Keratinocyte (primary cell): ENCODE measurements at regions not wholly inside any gene's neighbourhood (a gene's known extent, or its start where the extent isn't known, plus 50 kb on each side); places are given as distances from the start of the nearest gene placed in this dataset.

ENCODE experiments used
- DNase-seq: peaks from one replicate; pipeline ENCODE4 v3.0.0-alpha.2; 2011; ENCODE audit warnings: low read depth, missing footprints, low spot score
- FAIRE-seq: peaks from 2 replicates; lab custom pipeline; 2011; peaks lifted over from hg19 to GRCh38; lab: Jason Lieb, UNC
- H2AFZ ChIP-seq: 2 replicates; pipeline ENCODE4 v1.6.0; 2012; ENCODE audit warnings: low read length, control low read depth, inconsistent platforms; ENCODE audit not compliant: control insufficient read depth
- H3K27ac ChIP-seq: 2 replicates; pipeline ENCODE4 v1.5.1; 2011; ENCODE audit warnings: low read length; ENCODE audit not compliant: control insufficient read depth, insufficient read depth
- H3K27me3 ChIP-seq: 3 replicates; pipeline ENCODE4 v1.6.0; 2011; ENCODE audit warnings: low read length; ENCODE audit not compliant: control insufficient read depth, insufficient read depth; ENCODE audit errors: extremely low read depth
- H3K36me3 ChIP-seq, 2 experiments: 2 replicates in 1 of 2; 3 replicates in 1 of 2; pipeline ENCODE4 v1.5.1; 2011; ENCODE audit warnings: low read length in 2 of 2, mild to moderate bottlenecking in 1 of 2; ENCODE audit not compliant: control insufficient read depth in 2 of 2, insufficient read depth in 2 of 2; ENCODE audit errors: extremely low read depth in 1 of 2
- H3K4me1 ChIP-seq: 3 replicates; pipeline ENCODE4 v1.5.1; 2011; ENCODE audit warnings: low read length; ENCODE audit not compliant: control insufficient read depth, insufficient read depth; ENCODE audit errors: extremely low read depth
- H3K4me2 ChIP-seq: 3 replicates; pipeline ENCODE4 v1.6.0; 2011; ENCODE audit warnings: low read depth, low read length; ENCODE audit not compliant: control insufficient read depth, insufficient read depth; ENCODE audit errors: extremely low read depth
- H3K4me3 ChIP-seq, 3 experiments: fragments of 200-600 bp in 1 of 3; sonication (generic) in 1 of 3; 2 replicates in 2 of 3; 3 replicates in 1 of 3; pipeline ENCODE4 v1.5.1; 2011 to 2016; ENCODE audit warnings: low read length in 3 of 3, mild to moderate bottlenecking in 3 of 3, control low read depth in 2 of 3, inconsistent platforms in 1 of 3, low read depth in 1 of 3, mixed read lengths in 1 of 3, mixed run types in 1 of 3, moderate library complexity in 1 of 3; ENCODE audit not compliant: control insufficient read depth in 2 of 3, insufficient read depth in 2 of 3; ENCODE audit errors: extremely low read depth in 1 of 3
- H3K79me2 ChIP-seq: 2 replicates; pipeline ENCODE4 v1.6.0; 2012; ENCODE audit warnings: low read length; ENCODE audit not compliant: control insufficient read depth, insufficient read depth
- H3K9ac ChIP-seq: 3 replicates; pipeline ENCODE4 v1.6.0; 2011; ENCODE audit warnings: low read length; ENCODE audit not compliant: control insufficient read depth, insufficient read depth; ENCODE audit errors: extremely low read depth
- H3K9me1 ChIP-seq: 3 replicates; pipeline ENCODE4 v1.6.0; 2011; ENCODE audit warnings: low read length; ENCODE audit not compliant: control insufficient read depth, insufficient read depth; ENCODE audit errors: extremely low read depth
- H3K9me3 ChIP-seq: 2 replicates; pipeline ENCODE4 v1.5.1; 2012; ENCODE audit warnings: low read depth, low read length; ENCODE audit not compliant: control insufficient read depth
- H4K20me1 ChIP-seq: 3 replicates; pipeline ENCODE4 v1.6.0; 2011; ENCODE audit warnings: low read length; ENCODE audit not compliant: control insufficient read depth, insufficient read depth; ENCODE audit errors: extremely low read depth
- CTCF ChIP-seq, 3 experiments: IDR thresholded peaks in 1 of 3; conservative IDR thresholded peaks in 1 of 3; optimal IDR thresholded peaks in 1 of 3; 2 replicates in 2 of 3; 3 replicates in 1 of 3; pipeline versions ENCODE3 to v1.5.1; 2011; ENCODE audit warnings: low read length in 3 of 3, mild to moderate bottlenecking in 3 of 3, moderate library complexity in 2 of 3, control low read depth in 1 of 3, inconsistent platforms in 1 of 3; ENCODE audit not compliant: insufficient read depth in 2 of 3; ENCODE audit errors: extremely low read depth in 1 of 3
- EZH2 ChIP-seq: IDR thresholded peaks from one replicate; pipeline ENCODE4 v1.6.1; 2012; ENCODE audit warnings: inconsistent platforms, mild to moderate bottlenecking, low read length, moderate library complexity
- dilution Hi-C: fragments of 300-500 bp; cut with MboI; formaldehyde crosslinking; loops from one replicate; pipeline ENCODE4 v1.7.0; 2020; ENCODE audit warnings: low sequenced_read_pairs; ENCODE audit not compliant: extremely low pct_ligation_motif_present

GRCh38 chr5:17355586-17356346, 138.3 kb downstream of the BASP1 start:
- H3K4me2 ChIP-seq = no peak overlapping the region
- no peaks in the 10 kb centered on the region for H3K79me2 ChIP-seq
- peak overlapping the region; percentile 33 for H3K27ac ChIP-seq
- H2AFZ ChIP-seq = no peak overlapping the region
- H4K20me1 ChIP-seq = no peaks in the 10 kb centered on the region
- H3K36me3 ChIP-seq = no peaks in the 10 kb centered on the region
- FAIRE-seq = no peak
- no peaks in the 10 kb centered on the region for H3K9me1 ChIP-seq
- TF ChIP-seq EZH2 (no peak), CTCF (optimal IDR thresholded peaks at IDR 0.05 in 1 of 3, IDR thresholded peaks at IDR 0.05 in 1 of 3, conservative IDR thresholded peaks at IDR 0.05 in 1 of 3; ENCODE audit: extremely low read depth in 1 of 3, insufficient read depth in 2 of 3, low read length in 3 of 3) (no peak)
- peaks cover 8% of the 10 kb centered on the region for H3K4me1 ChIP-seq
- H3K27me3 ChIP-seq = no peaks in the 10 kb centered on the region
- no peak overlapping the region for H3K9ac ChIP-seq
- peak; percentile 40 for DNase-seq
- peaks cover 7% of the 10 kb centered on the region for H3K9me3 ChIP-seq
- dilution Hi-C loops = no loop called here
- no peak overlapping the region for H3K4me3 ChIP-seq

GRCh38 chr5:17356551-17356950, 139.1 kb downstream of the BASP1 start:
- H3K36me3 ChIP-seq = no peaks in the 10 kb centered on the region
- H2AFZ ChIP-seq = no peak overlapping the region
- no peak overlapping the region for H3K4me2 ChIP-seq
- peaks cover 7% of the 10 kb centered on the region for H3K9me3 ChIP-seq
- no peaks in the 10 kb centered on the region for H3K27me3 ChIP-seq
- peaks cover 8% of the 10 kb centered on the region for H3K4me1 ChIP-seq
- TF ChIP-seq CTCF (optimal IDR thresholded peaks at IDR 0.05 in 1 of 3, IDR thresholded peaks at IDR 0.05 in 1 of 3, conservative IDR thresholded peaks at IDR 0.05 in 1 of 3; ENCODE audit: extremely low read depth in 1 of 3, insufficient read depth in 2 of 3, low read length in 3 of 3) (no peak), EZH2 (no peak)
- H3K9me1 ChIP-seq = no peaks in the 10 kb centered on the region
- dilution Hi-C loops = no loop called here
- FAIRE-seq (no peak), DNase-seq (no peak)
- H4K20me1 ChIP-seq = no peaks in the 10 kb centered on the region
- H3K9ac ChIP-seq = no peak overlapping the region
- peak overlapping the region; percentile 29 for H3K27ac ChIP-seq
- no peaks in the 10 kb centered on the region for H3K79me2 ChIP-seq
- no peak overlapping the region for H3K4me3 ChIP-seq
